ENCODE measurements at regions not wholly inside any gene's neighbourhood (a gene's known extent, or its start where the extent isn't known, plus 50 kb on each side); places are given as distances from the start of the nearest gene placed in this dataset.

DNA sequence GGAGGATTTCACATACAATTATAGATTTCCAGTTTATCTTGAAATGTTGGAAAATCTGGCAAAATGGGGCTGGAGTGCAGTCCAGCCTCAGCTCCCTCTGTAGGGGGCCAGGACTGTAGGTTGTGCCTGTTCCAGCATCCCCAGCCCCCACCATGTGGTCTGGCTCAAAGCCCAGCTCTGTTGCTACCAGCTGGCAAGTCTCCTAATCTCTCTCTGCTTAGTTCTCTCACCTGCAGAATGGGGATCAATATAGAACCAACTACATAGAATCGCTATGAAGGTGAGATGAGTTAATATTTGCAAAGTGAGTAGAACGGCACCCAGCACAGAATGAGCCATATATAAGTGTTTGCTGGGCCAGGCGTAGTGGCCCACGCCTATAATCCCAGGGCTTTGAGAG, 50.0 kb upstream of the TARDBP start:
- intact Hi-C loops (cut with DNase I; ENCODE audit: low total_unique reads) = no loop called here

More for the DNA sequence above, 50.0 kb upstream of the TARDBP start:
- peaks cover 0 to 36% of the 10 kb centered on the region in 2 donors for H3K27me3 ChIP-seq
- H3K4me1 ChIP-seq = peaks cover 0 to 6% (median 2%) of the 10 kb centered on the region in 4 donors
- H3K36me3 ChIP-seq = no peaks in the 10 kb centered on the region
- H3K27ac ChIP-seq = no peak overlapping the region
- DNase-seq = no peak
- no peaks in the 10 kb centered on the region for H3K9me3 ChIP-seq
- TF ChIP-seq, protein P1, sequence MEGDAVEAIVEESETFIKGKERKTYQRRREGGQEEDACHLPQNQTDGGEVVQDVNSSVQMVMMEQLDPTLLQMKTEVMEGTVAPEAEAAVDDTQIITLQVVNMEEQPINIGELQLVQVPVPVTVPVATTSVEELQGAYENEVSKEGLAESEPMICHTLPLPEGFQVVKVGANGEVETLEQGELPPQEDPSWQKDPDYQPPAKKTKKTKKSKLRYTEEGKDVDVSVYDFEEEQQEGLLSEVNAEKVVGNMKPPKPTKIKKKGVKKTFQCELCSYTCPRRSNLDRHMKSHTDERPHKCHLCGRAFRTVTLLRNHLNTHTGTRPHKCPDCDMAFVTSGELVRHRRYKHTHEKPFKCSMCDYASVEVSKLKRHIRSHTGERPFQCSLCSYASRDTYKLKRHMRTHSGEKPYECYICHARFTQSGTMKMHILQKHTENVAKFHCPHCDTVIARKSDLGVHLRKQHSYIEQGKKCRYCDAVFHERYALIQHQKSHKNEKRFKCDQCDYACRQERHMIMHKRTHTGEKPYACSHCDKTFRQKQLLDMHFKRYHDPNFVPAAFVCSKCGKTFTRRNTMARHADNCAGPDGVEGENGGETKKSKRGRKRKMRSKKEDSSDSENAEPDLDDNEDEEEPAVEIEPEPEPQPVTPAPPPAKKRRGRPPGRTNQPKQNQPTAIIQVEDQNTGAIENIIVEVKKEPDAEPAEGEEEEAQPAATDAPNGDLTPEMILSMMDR (IDR thresholded peaks at IDR 0.05) = no peak
- no peak overlapping the region for H3K4me3 ChIP-seq

Measured in tibial artery (tissue), 4 donors.